ENCODE measurements at regions not wholly inside any gene's neighbourhood (a gene's known extent, or its start where the extent isn't known, plus 50 kb on each side); places are given as distances from the start of the nearest gene placed in this dataset.

DNA sequence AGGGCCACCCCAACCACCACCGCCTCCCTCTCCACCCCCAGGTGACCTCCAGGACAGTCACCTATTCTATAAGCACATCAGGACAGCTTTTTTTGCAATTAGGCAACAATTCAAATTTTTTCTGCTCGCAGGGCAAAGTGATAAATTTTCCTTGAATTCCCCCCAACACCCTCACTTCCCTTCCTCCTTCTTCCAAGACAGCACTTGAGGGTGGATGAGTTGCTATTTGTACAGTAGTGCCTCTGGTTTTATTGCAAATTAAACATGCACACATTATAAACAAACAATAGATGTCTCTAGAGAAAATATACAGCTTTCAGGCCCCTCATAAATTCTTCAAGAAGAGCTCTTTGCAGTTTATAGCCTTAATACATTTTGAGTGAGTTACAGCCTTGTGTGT, 80.9 kb upstream of the USP47 start:
- no peak overlapping the region for H3K4me3 Mint-ChIP-seq
- Histone ChIP-seq H3K27me3 (ENCODE audit: control insufficient read depth, insufficient read depth, low read length, poor library complexity, severe bottlenecking) (peaks cover 4% of the 10 kb centered on the region), H3K27ac (ENCODE audit: low read depth, low read length) (no peak overlapping the region), H3K36me3 (ENCODE audit: control insufficient read depth, insufficient read depth, low read length) (no peaks in the 10 kb centered on the region), H3K4me3 (ENCODE audit: low read length) (no peak overlapping the region), H3K4me1 (ENCODE audit: control insufficient read depth, insufficient read depth, low read length) (peaks cover 3% of the 10 kb centered on the region), H3K9ac (ENCODE audit: extremely low read depth, low read length, poor library complexity, severe bottlenecking) (no peak overlapping the region), H3K9me3 (ENCODE audit: control insufficient read depth, low read length) (no peaks in the 10 kb centered on the region)
- no peaks in the 10 kb centered on the region for H3K4me1 Mint-ChIP-seq
- H3K27ac Mint-ChIP-seq: no peak overlapping the region
- H3K9me3 Mint-ChIP-seq: no peaks in the 10 kb centered on the region
- DNase-seq: no peak
- TF ChIP-seq, protein P1, sequence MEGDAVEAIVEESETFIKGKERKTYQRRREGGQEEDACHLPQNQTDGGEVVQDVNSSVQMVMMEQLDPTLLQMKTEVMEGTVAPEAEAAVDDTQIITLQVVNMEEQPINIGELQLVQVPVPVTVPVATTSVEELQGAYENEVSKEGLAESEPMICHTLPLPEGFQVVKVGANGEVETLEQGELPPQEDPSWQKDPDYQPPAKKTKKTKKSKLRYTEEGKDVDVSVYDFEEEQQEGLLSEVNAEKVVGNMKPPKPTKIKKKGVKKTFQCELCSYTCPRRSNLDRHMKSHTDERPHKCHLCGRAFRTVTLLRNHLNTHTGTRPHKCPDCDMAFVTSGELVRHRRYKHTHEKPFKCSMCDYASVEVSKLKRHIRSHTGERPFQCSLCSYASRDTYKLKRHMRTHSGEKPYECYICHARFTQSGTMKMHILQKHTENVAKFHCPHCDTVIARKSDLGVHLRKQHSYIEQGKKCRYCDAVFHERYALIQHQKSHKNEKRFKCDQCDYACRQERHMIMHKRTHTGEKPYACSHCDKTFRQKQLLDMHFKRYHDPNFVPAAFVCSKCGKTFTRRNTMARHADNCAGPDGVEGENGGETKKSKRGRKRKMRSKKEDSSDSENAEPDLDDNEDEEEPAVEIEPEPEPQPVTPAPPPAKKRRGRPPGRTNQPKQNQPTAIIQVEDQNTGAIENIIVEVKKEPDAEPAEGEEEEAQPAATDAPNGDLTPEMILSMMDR (conservative IDR thresholded peaks at IDR 0.05): no peak
- H3K36me3 Mint-ChIP-seq (ENCODE audit: low read depth): no peaks in the 10 kb centered on the region
- 100% methylated on average over 1 to 2 of the region's 2 CpGs for WGBS, 2 experiments (ENCODE audit: insufficient coverage in 1 of 2, insufficient read length in 1 of 2)
- H3K27me3 Mint-ChIP-seq (ENCODE audit: insufficient read depth): peaks cover 18% of the 10 kb centered on the region

DNA sequence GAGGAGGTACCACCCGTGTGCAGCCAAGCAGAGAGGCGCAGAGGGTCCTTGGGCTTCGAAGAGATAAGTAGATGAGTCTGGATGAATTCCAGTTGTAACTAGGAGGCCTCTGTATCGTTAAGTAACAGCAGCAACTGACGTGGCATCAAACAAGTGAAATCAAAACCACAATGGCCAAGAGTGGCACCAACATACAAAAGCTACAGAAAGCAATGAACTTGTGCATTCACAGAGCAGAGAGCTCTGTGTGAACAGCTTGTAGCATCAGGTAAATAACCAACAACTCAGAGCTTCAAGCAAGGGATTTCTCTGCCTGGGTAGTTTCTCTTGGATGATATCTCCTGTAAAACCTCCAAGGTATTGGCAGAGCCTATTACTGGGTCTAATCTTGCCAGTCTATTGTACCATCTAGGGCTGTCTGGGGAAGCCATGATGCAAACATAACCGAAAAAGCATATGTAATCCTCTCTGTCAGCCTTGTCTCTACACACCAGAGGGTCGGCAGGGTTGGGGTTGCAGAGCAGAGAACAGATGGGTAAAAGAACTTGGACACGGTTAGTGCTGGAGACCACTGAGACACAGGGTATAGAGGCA, 83.1 kb upstream of the USP47 start:
- Histone ChIP-seq H3K36me3 (ENCODE audit: control insufficient read depth, insufficient read depth, low read length) (no peaks in the 10 kb centered on the region), H3K4me3 (ENCODE audit: low read length) (no peak overlapping the region), H3K4me1 (ENCODE audit: control insufficient read depth, insufficient read depth, low read length) (peaks cover 3% of the 10 kb centered on the region), H3K27ac (ENCODE audit: low read depth, low read length) (no peak overlapping the region), H3K9me3 (ENCODE audit: control insufficient read depth, low read length) (no peaks in the 10 kb centered on the region), H3K27me3 (ENCODE audit: control insufficient read depth, insufficient read depth, low read length, poor library complexity, severe bottlenecking) (peaks cover 5% of the 10 kb centered on the region), H3K9ac (ENCODE audit: extremely low read depth, low read length, poor library complexity, severe bottlenecking) (no peak overlapping the region)
- DNase-seq: no peak
- WGBS, 2 experiments (ENCODE audit: insufficient coverage in 1 of 2, insufficient read length in 1 of 2): 89 to 92% methylated on average over 5 to 8 of the region's 8 CpGs
- no peaks in the 10 kb centered on the region for H3K36me3 Mint-ChIP-seq (ENCODE audit: low read depth)
- H3K27me3 Mint-ChIP-seq (ENCODE audit: insufficient read depth): peaks cover 12% of the 10 kb centered on the region
- H3K4me1 Mint-ChIP-seq: no peaks in the 10 kb centered on the region
- TF ChIP-seq, protein P1 (conservative IDR thresholded peaks at IDR 0.05): no peak
- no peaks in the 10 kb centered on the region for H3K9me3 Mint-ChIP-seq
- H3K4me3 Mint-ChIP-seq: no peak overlapping the region
- H3K27ac Mint-ChIP-seq: no peak overlapping the region

DNA sequence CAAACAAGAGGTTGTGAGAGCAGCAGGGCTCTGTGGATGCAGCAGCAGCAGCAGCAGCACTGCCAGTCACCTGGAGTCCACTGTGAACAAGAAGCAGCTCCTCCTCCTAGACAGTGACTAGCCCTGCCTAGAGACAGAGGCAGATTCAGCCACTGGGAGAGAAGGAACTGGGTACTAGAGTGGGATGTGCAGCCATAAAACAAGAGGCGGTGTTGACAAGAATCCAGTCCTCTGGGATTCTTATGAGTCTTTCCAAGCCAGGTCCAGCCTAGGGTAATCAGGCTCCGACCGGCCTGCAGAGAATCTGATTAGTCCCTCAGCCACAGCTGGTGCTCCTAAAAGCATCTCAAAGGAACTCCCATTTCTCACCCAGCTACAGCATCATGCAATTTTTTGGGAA, 83.9 kb upstream of the USP47 start:
- no peak overlapping the region for H3K4me3 Mint-ChIP-seq
- DNase-seq: no peak
- Histone ChIP-seq H3K36me3 (ENCODE audit: control insufficient read depth, insufficient read depth, low read length) (no peaks in the 10 kb centered on the region), H3K9ac (ENCODE audit: extremely low read depth, low read length, poor library complexity, severe bottlenecking) (no peak overlapping the region), H3K27ac (ENCODE audit: low read depth, low read length) (no peak overlapping the region), H3K4me1 (ENCODE audit: control insufficient read depth, insufficient read depth, low read length) (peaks cover 3% of the 10 kb centered on the region), H3K9me3 (ENCODE audit: control insufficient read depth, low read length) (no peaks in the 10 kb centered on the region), H3K4me3 (ENCODE audit: low read length) (no peak overlapping the region), H3K27me3 (ENCODE audit: control insufficient read depth, insufficient read depth, low read length, poor library complexity, severe bottlenecking) (peaks cover 5% of the 10 kb centered on the region)
- no peaks in the 10 kb centered on the region for H3K9me3 Mint-ChIP-seq
- peaks cover 12% of the 10 kb centered on the region for H3K27me3 Mint-ChIP-seq (ENCODE audit: insufficient read depth)
- no peaks in the 10 kb centered on the region for H3K36me3 Mint-ChIP-seq (ENCODE audit: low read depth)
- H3K27ac Mint-ChIP-seq: no peak overlapping the region
- 68 to 100% methylated on average over 1 to 3 of the region's 3 CpGs for WGBS, 2 experiments (ENCODE audit: insufficient coverage in 1 of 2, insufficient read length in 1 of 2)
- H3K4me1 Mint-ChIP-seq: no peaks in the 10 kb centered on the region
- TF ChIP-seq, protein P1 (conservative IDR thresholded peaks at IDR 0.05): no peak
